K562 (cell line): ENCODE measurements at regions not wholly inside any gene's neighbourhood (a gene's known extent, or its start where the extent isn't known, plus 50 kb on each side); places are given as distances from the start of the nearest gene placed in this dataset.

Source experiments
- ATAC-seq: fragments of 200-7000 bp; cut with Tn5 transposase; 3 replicates; pipeline ENCODE4 v1.9.1; 2020; ENCODE audit warnings: moderate library complexity
- BruUV-seq: library from RNA; stranded (reverse); fragments of 400-500 nt; replicated peaks from 2 replicates; lab custom pipeline; 2021; lab: Mats Ljungman, UMichigan
- CTCF ChIA-PET: fragments of 300-600 bp; formaldehyde crosslinking; extraction: SDS; loops from one replicate; lab custom pipeline; 2021; ENCODE audit warnings: low intra/inter-chr PET ratio; lab: Yijun Ruan, JAX
- POLR2A ChIA-PET: fragments of 300-600, 350-650 bp; sonication (Branson Sonifier 250); formaldehyde crosslinking; extraction: SDS; loops from one replicate; lab custom pipeline; 2021; ENCODE audit warnings: antibody characterized with exemption, inconsistent platforms; lab: Yijun Ruan, JAX
- DNase-seq, 4 experiments: peaks; one replicate each; pipeline versions ENCODE4 v3.0.0 to v3.0.0-alpha.2; 2011 to 2018; ENCODE audit warnings: low spot score in 3 of 4, mixed read lengths in 3 of 4; ENCODE audit errors: extremely low read depth in 1 of 4
- FAIRE-seq: peaks from 2 replicates; lab custom pipeline; 2011; peaks lifted over from hg19 to GRCh38; lab: Jason Lieb, UNC
- H2AFZ ChIP-seq: 2 replicates; pipeline ENCODE4 v1.6.0; 2011; ENCODE audit warnings: low read depth, low read length, control low read depth, inconsistent platforms
- H3K27ac ChIP-seq: fragments of 200-600 bp; 3 replicates; pipeline ENCODE4 v1.8.0; 2011; ENCODE audit warnings: low read depth, mild to moderate bottlenecking, control low read depth, inconsistent platforms, low read length, moderate library complexity, mixed read lengths; ENCODE audit errors: extremely low read depth
- H3K27me3 ChIP-seq, 2 experiments: fragments of 300-600 bp in 1 of 2; 2 replicates in 1 of 2; 3 replicates in 1 of 2; pipeline versions ENCODE4 v1.6.0 to v1.8.0; 2011; ENCODE audit warnings: inconsistent platforms in 2 of 2, low read length in 2 of 2, mild to moderate bottlenecking in 1 of 2, mixed read lengths in 1 of 2, moderate library complexity in 1 of 2; ENCODE audit not compliant: control insufficient read depth in 2 of 2, insufficient read depth in 2 of 2
- H3K36me3 ChIP-seq: fragments of 300-600 bp; 3 replicates; pipeline ENCODE4 v1.8.0; 2011; ENCODE audit warnings: mild to moderate bottlenecking, low read length, inconsistent platforms; ENCODE audit not compliant: control insufficient read depth, insufficient read depth
- H3K4me1 ChIP-seq, 2 experiments: fragments of 200-600 bp in 1 of 2; replicated peaks in 1 of 2; 2 replicates in 1 of 2; 3 replicates in 1 of 2; pipeline versions ENCODE4 v1.5.1 to v1.8.0; 2011; ENCODE audit warnings: inconsistent platforms in 2 of 2, low read length in 2 of 2, mild to moderate bottlenecking in 1 of 2, mixed read lengths in 1 of 2, moderate library complexity in 1 of 2; ENCODE audit not compliant: control insufficient read depth in 2 of 2, insufficient read depth in 2 of 2
- H3K4me2 ChIP-seq: 2 replicates; pipeline ENCODE4 v1.6.1; 2011; ENCODE audit warnings: low read length, control low read depth, inconsistent platforms, mixed read lengths; ENCODE audit not compliant: insufficient read depth
- H3K4me3 ChIP-seq: fragments of 200-600 bp; sonication (generic), shearing (Covaris generic); 2 replicates; pipeline ENCODE4 v1.5.1; 2016; ENCODE audit warnings: control low read depth, inconsistent platforms
- H3K79me2 ChIP-seq: fragments of 200-600 bp; 3 replicates; pipeline ENCODE4 v1.8.0; 2011; ENCODE audit warnings: low read length, inconsistent platforms; ENCODE audit not compliant: control insufficient read depth, insufficient read depth
- H3K9ac ChIP-seq, 2 experiments: 2 replicates each; pipeline versions ENCODE4 v1.6.0 to v1.6.1; 2011; ENCODE audit warnings: low read depth in 2 of 2, low read length in 2 of 2, control low read depth in 1 of 2, inconsistent platforms in 1 of 2, mild to moderate bottlenecking in 1 of 2, mixed read lengths in 1 of 2; ENCODE audit not compliant: insufficient read depth in 1 of 2
- H3K9me1 ChIP-seq: one replicate; pipeline ENCODE4 v1.6.0; 2011; ENCODE audit warnings: inconsistent platforms, mild to moderate bottlenecking, low read length, moderate library complexity; ENCODE audit not compliant: control insufficient read depth, insufficient read depth
- H3K9me3 ChIP-seq: replicated peaks from 2 replicates; pipeline ENCODE4 v1.5.1; 2011; ENCODE audit warnings: low read depth, low read length, inconsistent platforms; ENCODE audit not compliant: control insufficient read depth, insufficient read depth
- H4K20me1 ChIP-seq: replicated peaks from 2 replicates; pipeline ENCODE4 v1.6.1; 2011; ENCODE audit warnings: low read length, inconsistent platforms, mixed read lengths; ENCODE audit not compliant: control insufficient read depth, insufficient read depth
- CBX1 ChIP-seq: sonication (generic); IDR thresholded peaks from 2 replicates; pipeline ENCODE4 v1.6.1; 2016; ENCODE audit warnings: antibody characterized with exemption, low read depth, mild to moderate bottlenecking
- CREBBP ChIP-seq: IDR thresholded peaks from one replicate; pipeline ENCODE4 v1.6.1; 2012; ENCODE audit warnings: low read depth, mild to moderate bottlenecking, control low read depth, inconsistent platforms, low read length
- FOS ChIP-seq: IDR thresholded peaks from 3 replicates; pipeline ENCODE4 v1.6.1; 2011; ENCODE audit not compliant: insufficient read length; ENCODE audit errors: extremely low read depth
- JUND ChIP-seq, 2 experiments: IDR thresholded peaks; 2 replicates in 1 of 2; 3 replicates in 1 of 2; pipeline ENCODE4 v1.6.1; 2011; ENCODE audit warnings: borderline replicate concordance in 2 of 2, low read depth in 2 of 2, low read length in 2 of 2, improper control_type of control experiment in 1 of 2, missing biosample characterization in 1 of 2, missing genetic modification characterization in 1 of 2, missing genetic modification reagents in 1 of 2
- TAF15 ChIP-seq: fragments of 200-400 bp; formaldehyde crosslinking; IDR thresholded peaks from 2 replicates; pipeline ENCODE4 v1.6.1; 2017; ENCODE audit warnings: mild to moderate bottlenecking, low read depth, low read length, moderate library complexity
- WGBS: fragments of 100-300 bp; shearing (Covaris generic); methylation state at CpG from one replicate; pipeline ENCODE4 v1.1.6; 2016; ENCODE audit warnings: low coverage, mixed read lengths; ENCODE audit not compliant: insufficient coverage; ENCODE audit errors: missing lambda C conversion rate; 5-methylcytosine and 5-hydroxymethylcytosine counted together
- in situ Hi-C: fragments of 300-500 bp; cut with MboI; formaldehyde crosslinking; loops from 4 replicates; pipeline ENCODE4 v1.15.0; 2018; ENCODE audit warnings: inconsistent platforms, mixed read lengths
- intact Hi-C: fragments of 100-400 bp; cut with micrococcal nuclease; formaldehyde crosslinking; loops from 2 replicates; pipeline ENCODE4 v1.14.2; 2022
- TF ChIP-seq, protein P1 (sequence below): fragments of 250-450 bp; sonication (Bioruptor Pico); IDR thresholded peaks from 2 replicates; pipeline ENCODE4 v1.4.0; 2020; ENCODE audit warnings: mild to moderate bottlenecking
- TF ChIP-seq, protein P2 (sequence below): fragments of 250-450 bp; sonication (Bioruptor Pico); IDR thresholded peaks from 2 replicates; pipeline ENCODE4 v1.8.0; 2021; ENCODE audit warnings: moderate library complexity, mild to moderate bottlenecking, inconsistent platforms
- TF ChIP-seq, protein P3 (sequence below): sonication (generic); formaldehyde crosslinking; IDR thresholded peaks from 2 replicates; pipeline ENCODE4 v1.8.1; 2022; ENCODE audit warnings: missing genetic modification reagents

DNA sequence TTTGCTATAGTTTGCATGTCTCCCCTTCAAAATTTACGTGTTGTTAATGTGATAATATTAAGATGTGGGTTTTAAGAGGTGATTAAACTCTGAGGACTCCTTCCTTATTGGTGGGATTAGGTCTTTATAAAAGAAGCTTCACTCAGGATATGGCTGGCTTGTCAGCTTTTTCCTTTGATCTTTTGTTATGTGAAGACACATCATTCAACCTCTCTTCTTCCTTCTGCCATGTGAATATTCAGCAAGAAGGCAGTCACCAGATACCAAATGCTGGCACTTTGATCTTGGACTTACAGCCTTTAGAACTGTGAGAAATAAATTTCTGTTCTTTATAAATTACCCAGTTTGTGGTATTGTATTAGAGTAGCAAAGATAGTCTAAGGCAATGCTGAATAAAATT, 855.9 kb upstream of the CDH10 start:
- Histone ChIP-seq H3K4me1 (no peaks in the 10 kb centered on the region), H3K4me3 (no peak overlapping the region), H2AFZ (no peak overlapping the region), H3K4me2 (no peak overlapping the region), H3K79me2 (no peaks in the 10 kb centered on the region), H3K9me1 (no peaks in the 10 kb centered on the region), H4K20me1 (no peaks in the 10 kb centered on the region), H3K9ac (no peak overlapping the region), H3K27me3 (no peaks in the 10 kb centered on the region), H3K27ac (no peak overlapping the region), H3K36me3 (no peaks in the 10 kb centered on the region), H3K9me3 (no peaks in the 10 kb centered on the region)
- TF ChIP-seq CREBBP: no peak
- TF ChIP-seq, protein P1, sequence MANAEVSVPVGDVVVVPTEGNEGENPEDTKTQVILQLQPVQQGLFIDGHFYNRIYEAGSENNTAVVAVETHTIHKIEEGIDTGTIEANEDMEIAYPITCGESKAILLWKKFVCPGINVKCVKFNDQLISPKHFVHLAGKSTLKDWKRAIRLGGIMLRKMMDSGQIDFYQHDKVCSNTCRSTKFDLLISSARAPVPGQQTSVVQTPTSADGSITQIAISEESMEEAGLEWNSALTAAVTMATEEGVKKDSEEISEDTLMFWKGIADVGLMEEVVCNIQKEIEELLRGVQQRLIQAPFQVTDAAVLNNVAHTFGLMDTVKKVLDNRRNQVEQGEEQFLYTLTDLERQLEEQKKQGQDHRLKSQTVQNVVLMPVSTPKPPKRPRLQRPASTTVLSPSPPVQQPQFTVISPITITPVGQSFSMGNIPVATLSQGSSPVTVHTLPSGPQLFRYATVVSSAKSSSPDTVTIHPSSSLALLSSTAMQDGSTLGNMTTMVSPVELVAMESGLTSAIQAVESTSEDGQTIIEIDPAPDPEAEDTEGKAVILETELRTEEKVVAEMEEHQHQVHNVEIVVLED (CRISPR knock-in tag): no peak
- TF ChIP-seq, protein P2, sequence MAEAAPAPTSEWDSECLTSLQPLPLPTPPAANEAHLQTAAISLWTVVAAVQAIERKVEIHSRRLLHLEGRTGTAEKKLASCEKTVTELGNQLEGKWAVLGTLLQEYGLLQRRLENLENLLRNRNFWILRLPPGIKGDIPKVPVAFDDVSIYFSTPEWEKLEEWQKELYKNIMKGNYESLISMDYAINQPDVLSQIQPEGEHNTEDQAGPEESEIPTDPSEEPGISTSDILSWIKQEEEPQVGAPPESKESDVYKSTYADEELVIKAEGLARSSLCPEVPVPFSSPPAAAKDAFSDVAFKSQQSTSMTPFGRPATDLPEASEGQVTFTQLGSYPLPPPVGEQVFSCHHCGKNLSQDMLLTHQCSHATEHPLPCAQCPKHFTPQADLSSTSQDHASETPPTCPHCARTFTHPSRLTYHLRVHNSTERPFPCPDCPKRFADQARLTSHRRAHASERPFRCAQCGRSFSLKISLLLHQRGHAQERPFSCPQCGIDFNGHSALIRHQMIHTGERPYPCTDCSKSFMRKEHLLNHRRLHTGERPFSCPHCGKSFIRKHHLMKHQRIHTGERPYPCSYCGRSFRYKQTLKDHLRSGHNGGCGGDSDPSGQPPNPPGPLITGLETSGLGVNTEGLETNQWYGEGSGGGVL (CRISPR knock-in tag): no peak
- TF ChIP-seq, protein P3, sequence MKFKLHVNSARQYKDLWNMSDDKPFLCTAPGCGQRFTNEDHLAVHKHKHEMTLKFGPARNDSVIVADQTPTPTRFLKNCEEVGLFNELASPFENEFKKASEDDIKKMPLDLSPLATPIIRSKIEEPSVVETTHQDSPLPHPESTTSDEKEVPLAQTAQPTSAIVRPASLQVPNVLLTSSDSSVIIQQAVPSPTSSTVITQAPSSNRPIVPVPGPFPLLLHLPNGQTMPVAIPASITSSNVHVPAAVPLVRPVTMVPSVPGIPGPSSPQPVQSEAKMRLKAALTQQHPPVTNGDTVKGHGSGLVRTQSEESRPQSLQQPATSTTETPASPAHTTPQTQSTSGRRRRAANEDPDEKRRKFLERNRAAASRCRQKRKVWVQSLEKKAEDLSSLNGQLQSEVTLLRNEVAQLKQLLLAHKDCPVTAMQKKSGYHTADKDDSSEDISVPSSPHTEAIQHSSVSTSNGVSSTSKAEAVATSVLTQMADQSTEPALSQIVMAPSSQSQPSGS: no peak
- no peak for TF ChIP-seq TAF15
- TF ChIP-seq JUND (IDR thresholded peaks at IDR 0.05; ENCODE audit: borderline replicate concordance, low read depth, low read length): no peak
- no peak for TF ChIP-seq JUND (tag; IDR thresholded peaks at IDR 0.05; ENCODE audit: borderline replicate concordance, low read depth, low read length)
- TF ChIP-seq CBX1: no peak
- TF ChIP-seq FOS: no peak
- intact Hi-C loops: no loop called here
- no TSS peak for BruUV-seq
- POLR2A ChIA-PET: no interaction called here
- 5% methylated on average over 1 of the region's 1 CpG for WGBS
- no peak for DNase-seq
- CTCF ChIA-PET: no interaction called here
- in situ Hi-C loops: no loop called here
- no peak for ATAC-seq
- no peak for FAIRE-seq
